ENCODE measurements at regions not wholly inside any gene's neighbourhood (a gene's known extent, or its start where the extent isn't known, plus 50 kb on each side); places are given as distances from the start of the nearest gene placed in this dataset.

GRCh38 chr9:89719202-89719601 is 114.4 kb downstream of the GADD45G start:
- DNase-seq, result peak; percentile 63
- Histone ChIP-seq H2BK5ac (ENCODE audit: low read depth, low read length, poor library complexity, severe bottlenecking) (no peak overlapping the region), H3K4me2 (ENCODE audit: low read length, poor library complexity, severe bottlenecking) (no peak overlapping the region), H3K27ac (ENCODE audit: low read length, poor library complexity, severe bottlenecking) (no peak overlapping the region), H3K36me3 (ENCODE audit: control insufficient read depth in 1 of 2, insufficient read depth in 2 of 2, low read depth in 1 of 2, low read length in 2 of 2) (no peaks in the 10 kb centered on the region), H3K14ac (ENCODE audit: low read length in 2 of 2) (no peak overlapping the region), H2BK12ac (ENCODE audit: low read length in 2 of 2) (peak overlapping the region in 1 of 2 experiments; percentile 61), H2AK5ac (ENCODE audit: low read length, severe bottlenecking) (no peak overlapping the region), H3K9ac (ENCODE audit: low read length) (no peak overlapping the region), H3K4ac (ENCODE audit: low read depth in 1 of 2, low read length in 2 of 2) (no peak overlapping the region), H4K91ac (ENCODE audit: low read length) (peak overlapping the region; percentile 79), H3K4me1 (ENCODE audit: control insufficient read depth, insufficient read depth, low read depth, low read length) (peaks cover 3% of the 10 kb centered on the region), H2AFZ (ENCODE audit: low read depth, low read length) (no peak overlapping the region), H3K9me3 (ENCODE audit: control insufficient read depth, low read length) (no peaks in the 10 kb centered on the region), H2BK15ac (ENCODE audit: low read depth, poor library complexity, severe bottlenecking) (no peak overlapping the region), H4K8ac (ENCODE audit: low read length) (no peak overlapping the region), H3K4me3 (ENCODE audit: insufficient read depth in 1 of 2, low read depth in 1 of 2, low read length in 2 of 2) (no peak overlapping the region), H3K23ac (ENCODE audit: low read length in 2 of 2) (no peak overlapping the region), H2BK120ac (ENCODE audit: low read depth, low read length) (no peak overlapping the region), H3K79me1 (replicated peaks; ENCODE audit: low read length, poor library complexity, severe bottlenecking) (no peaks in the 10 kb centered on the region), H3K27me3 (ENCODE audit: control insufficient read depth in 1 of 2, insufficient read depth in 1 of 2, low read length in 2 of 2) (peaks cover 14 to 19% of the 10 kb centered on the region in 2 experiments), H3K18ac (ENCODE audit: low read depth in 1 of 2, low read length in 2 of 2) (peak overlapping the region; percentile 5 to 63)
- WGBS, result 57% methylated on average over 3 of the region's 4 CpGs

GRCh38 chr9:89720696-89721175 is 115.9 kb downstream of the GADD45G start:
- Histone ChIP-seq H3K79me1 (replicated peaks; ENCODE audit: low read length, poor library complexity, severe bottlenecking) (no peaks in the 10 kb centered on the region), H2BK12ac (ENCODE audit: low read length in 2 of 2) (no peak overlapping the region), H3K9me3 (ENCODE audit: control insufficient read depth, low read length) (no peaks in the 10 kb centered on the region), H3K4me3 (ENCODE audit: insufficient read depth in 1 of 2, low read depth in 1 of 2, low read length in 2 of 2) (no peak overlapping the region), H3K9ac (ENCODE audit: low read length) (no peak overlapping the region), H3K36me3 (ENCODE audit: control insufficient read depth in 1 of 2, insufficient read depth in 2 of 2, low read depth in 1 of 2, low read length in 2 of 2) (no peaks in the 10 kb centered on the region), H3K23ac (ENCODE audit: low read length in 2 of 2) (no peak overlapping the region), H4K8ac (ENCODE audit: low read length) (no peak overlapping the region), H2BK15ac (ENCODE audit: low read depth, poor library complexity, severe bottlenecking) (no peak overlapping the region), H3K18ac (ENCODE audit: low read depth in 1 of 2, low read length in 2 of 2) (peak overlapping the region; percentile 6 to 13), H3K4me1 (ENCODE audit: control insufficient read depth, insufficient read depth, low read depth, low read length) (peaks cover 3% of the 10 kb centered on the region), H3K27ac (ENCODE audit: low read length, poor library complexity, severe bottlenecking) (no peak overlapping the region), H3K14ac (ENCODE audit: low read length in 2 of 2) (peak overlapping the region in 1 of 2 experiments; percentile 61), H3K4me2 (ENCODE audit: low read length, poor library complexity, severe bottlenecking) (no peak overlapping the region), H2BK120ac (ENCODE audit: low read depth, low read length) (no peak overlapping the region), H3K4ac (ENCODE audit: low read depth in 1 of 2, low read length in 2 of 2) (no peak overlapping the region), H4K91ac (ENCODE audit: low read length) (no peak overlapping the region), H2BK5ac (ENCODE audit: low read depth, low read length, poor library complexity, severe bottlenecking) (no peak overlapping the region), H3K27me3 (ENCODE audit: control insufficient read depth in 1 of 2, insufficient read depth in 1 of 2, low read length in 2 of 2) (peaks cover 22 to 23% of the 10 kb centered on the region in 2 experiments), H2AFZ (ENCODE audit: low read depth, low read length) (no peak overlapping the region), H2AK5ac (ENCODE audit: low read length, severe bottlenecking) (no peak overlapping the region)
- DNase-seq, result peak; percentile 67
- 62% methylated on average over 4 of the region's 4 CpGs for WGBS

GRCh38 chr9:89721176-89721700 is 116.4 kb downstream of the GADD45G start:
- Histone ChIP-seq H3K27me3 (ENCODE audit: control insufficient read depth in 1 of 2, insufficient read depth in 1 of 2, low read length in 2 of 2) (peaks cover 22 to 23% of the 10 kb centered on the region in 2 experiments), H3K4me2 (ENCODE audit: low read length, poor library complexity, severe bottlenecking) (no peak overlapping the region), H3K14ac (ENCODE audit: low read length in 2 of 2) (peak overlapping the region in 1 of 2 experiments; percentile 61), H3K27ac (ENCODE audit: low read length, poor library complexity, severe bottlenecking) (no peak overlapping the region), H3K9ac (ENCODE audit: low read length) (no peak overlapping the region), H2BK12ac (ENCODE audit: low read length in 2 of 2) (no peak overlapping the region), H3K23ac (ENCODE audit: low read length in 2 of 2) (no peak overlapping the region), H4K91ac (ENCODE audit: low read length) (no peak overlapping the region), H3K4ac (ENCODE audit: low read depth in 1 of 2, low read length in 2 of 2) (no peak overlapping the region), H3K4me3 (ENCODE audit: insufficient read depth in 1 of 2, low read depth in 1 of 2, low read length in 2 of 2) (no peak overlapping the region), H3K79me1 (replicated peaks; ENCODE audit: low read length, poor library complexity, severe bottlenecking) (no peaks in the 10 kb centered on the region), H2BK15ac (ENCODE audit: low read depth, poor library complexity, severe bottlenecking) (no peak overlapping the region), H3K18ac (ENCODE audit: low read depth in 1 of 2, low read length in 2 of 2) (peak overlapping the region in 1 of 2 experiments; percentile 13), H3K36me3 (ENCODE audit: control insufficient read depth in 1 of 2, insufficient read depth in 2 of 2, low read depth in 1 of 2, low read length in 2 of 2) (no peaks in the 10 kb centered on the region), H4K8ac (ENCODE audit: low read length) (no peak overlapping the region), H3K4me1 (ENCODE audit: control insufficient read depth, insufficient read depth, low read depth, low read length) (peaks cover 3% of the 10 kb centered on the region), H3K9me3 (ENCODE audit: control insufficient read depth, low read length) (no peaks in the 10 kb centered on the region), H2BK120ac (ENCODE audit: low read depth, low read length) (no peak overlapping the region), H2AK5ac (ENCODE audit: low read length, severe bottlenecking) (no peak overlapping the region), H2AFZ (ENCODE audit: low read depth, low read length) (no peak overlapping the region), H2BK5ac (ENCODE audit: low read depth, low read length, poor library complexity, severe bottlenecking) (no peak overlapping the region)
- WGBS, result 36% methylated on average over 4 of the region's 4 CpGs
- peak; percentile 65 for DNase-seq

GRCh38 chr9:89721971-89722530 is 117.2 kb downstream of the GADD45G start:
- Histone ChIP-seq H2AFZ (ENCODE audit: low read depth, low read length) (no peak overlapping the region), H3K18ac (ENCODE audit: low read depth in 1 of 2, low read length in 2 of 2) (peak overlapping the region; percentile 23 to 81), H3K4ac (ENCODE audit: low read depth in 1 of 2, low read length in 2 of 2) (peak overlapping the region; percentile 57 to 73), H3K27ac (ENCODE audit: low read length, poor library complexity, severe bottlenecking) (no peak overlapping the region), H2BK12ac (ENCODE audit: low read length in 2 of 2) (peak overlapping the region; percentile 61 to 99), H4K8ac (ENCODE audit: low read length) (peak overlapping the region; percentile 5), H3K4me1 (ENCODE audit: control insufficient read depth, insufficient read depth, low read depth, low read length) (peaks cover 3% of the 10 kb centered on the region), H3K4me2 (ENCODE audit: low read length, poor library complexity, severe bottlenecking) (no peak overlapping the region), H3K36me3 (ENCODE audit: control insufficient read depth in 1 of 2, insufficient read depth in 2 of 2, low read depth in 1 of 2, low read length in 2 of 2) (no peaks in the 10 kb centered on the region), H3K27me3 (ENCODE audit: control insufficient read depth in 1 of 2, insufficient read depth in 1 of 2, low read length in 2 of 2) (peaks cover 25 to 27% of the 10 kb centered on the region in 2 experiments), H4K91ac (ENCODE audit: low read length) (peak overlapping the region; percentile 84), H2AK5ac (ENCODE audit: low read length, severe bottlenecking) (no peak overlapping the region), H3K9ac (ENCODE audit: low read length) (no peak overlapping the region), H3K9me3 (ENCODE audit: control insufficient read depth, low read length) (no peaks in the 10 kb centered on the region), H2BK5ac (ENCODE audit: low read depth, low read length, poor library complexity, severe bottlenecking) (no peak overlapping the region), H2BK120ac (ENCODE audit: low read depth, low read length) (no peak overlapping the region), H3K79me1 (replicated peaks; ENCODE audit: low read length, poor library complexity, severe bottlenecking) (no peaks in the 10 kb centered on the region), H2BK15ac (ENCODE audit: low read depth, poor library complexity, severe bottlenecking) (no peak overlapping the region), H3K4me3 (ENCODE audit: insufficient read depth in 1 of 2, low read depth in 1 of 2, low read length in 2 of 2) (no peak overlapping the region), H3K14ac (ENCODE audit: low read length in 2 of 2) (peak overlapping the region in 1 of 2 experiments; percentile 48), H3K23ac (ENCODE audit: low read length in 2 of 2) (peak overlapping the region in 1 of 2 experiments; percentile 50)
- DNase-seq, result no peak
- 85% methylated on average over 9 of the region's 9 CpGs for WGBS
